HepG2 (cell line): ENCODE measurements at regions not wholly inside any gene's neighbourhood (a gene's known extent, or its start where the extent isn't known, plus 50 kb on each side); places are given as distances from the start of the nearest gene placed in this dataset.

Experiments
- BCL6 ChIP-seq: IDR thresholded peaks from 2 replicates; pipeline ENCODE4 v1.6.1; 2016; ENCODE audit warnings: missing genetic modification reagents, missing compliant biosample characterization
- DR1 ChIP-seq: sonication (generic); formaldehyde crosslinking; IDR thresholded peaks from 2 replicates; pipeline ENCODE4 v1.8.0; 2021; ENCODE audit warnings: mild to moderate bottlenecking, missing genetic modification reagents, inconsistent platforms
- ELF3 ChIP-seq: IDR thresholded peaks from 2 replicates; pipeline ENCODE4 v1.6.1; 2016; ENCODE audit warnings: missing genetic modification reagents, missing compliant biosample characterization
- MAFG ChIP-seq: sonication (generic); formaldehyde crosslinking; IDR thresholded peaks from 2 replicates; pipeline ENCODE4 v1.5.1; 2020; ENCODE audit warnings: mild to moderate bottlenecking, missing genetic modification reagents
- ONECUT2 ChIP-seq: sonication (generic); formaldehyde crosslinking; IDR thresholded peaks from 2 replicates; pipeline ENCODE4 v1.4.0; 2020; ENCODE audit warnings: missing genetic modification reagents
- RFX1 ChIP-seq: fragments of 450-650 bp; IDR thresholded peaks from 2 replicates; pipeline ENCODE4 v1.6.1; 2017
- SRY ChIP-seq: sonication (generic); formaldehyde crosslinking; IDR thresholded peaks from 2 replicates; pipeline ENCODE4 v1.8.0; 2022; ENCODE audit warnings: mild to moderate bottlenecking, missing genetic modification reagents
- TP53 ChIP-seq: sonication (generic); formaldehyde crosslinking; conservative IDR thresholded peaks from 2 replicates; pipeline ENCODE4 v1.4.0; 2020; ENCODE audit warnings: missing genetic modification reagents
- ZC3H13 ChIP-seq: sonication (generic); formaldehyde crosslinking; IDR thresholded peaks from 2 replicates; pipeline ENCODE4 v1.8.1; 2023; ENCODE audit warnings: mild to moderate bottlenecking, missing genetic modification reagents, moderate library complexity
- ZMAT3 ChIP-seq: sonication (generic); formaldehyde crosslinking; conservative IDR thresholded peaks from 2 replicates; pipeline ENCODE4 v1.7.0; 2021; ENCODE audit warnings: missing genetic modification reagents
- ZNF451 ChIP-seq: sonication (generic); formaldehyde crosslinking; IDR thresholded peaks from 2 replicates; pipeline ENCODE4 v1.5.0; 2020; ENCODE audit warnings: mild to moderate bottlenecking, missing genetic modification reagents
- ZNF644 ChIP-seq: IDR thresholded peaks from 2 replicates; pipeline ENCODE4 v1.6.1; 2016; ENCODE audit warnings: low read depth
- ZNF792 ChIP-seq: IDR thresholded peaks from 2 replicates; pipeline ENCODE4 v1.6.1; 2016
- ZSCAN20 ChIP-seq: sonication (generic); formaldehyde crosslinking; IDR thresholded peaks from 2 replicates; pipeline ENCODE4 v1.4.0; 2020; ENCODE audit warnings: missing genetic modification reagents, mild to moderate bottlenecking, borderline replicate concordance
- TF ChIP-seq, protein P1 (sequence below): sonication (generic); formaldehyde crosslinking; IDR thresholded peaks from 2 replicates; pipeline ENCODE4 v1.4.0; 2020; ENCODE audit warnings: mild to moderate bottlenecking, missing genetic modification reagents, borderline replicate concordance
- TF ChIP-seq, protein P2 (sequence below): sonication (generic); formaldehyde crosslinking; IDR thresholded peaks from 2 replicates; pipeline ENCODE4 v1.4.0; 2020; ENCODE audit warnings: missing genetic modification reagents
- TF ChIP-seq, protein P3 (sequence below): sonication (generic); formaldehyde crosslinking; IDR thresholded peaks from 2 replicates; pipeline ENCODE4 v1.4.0; 2020; ENCODE audit warnings: missing genetic modification reagents
- TF ChIP-seq, protein P4 (sequence below): sonication (generic); formaldehyde crosslinking; conservative IDR thresholded peaks from 2 replicates; pipeline ENCODE4 v1.8.0; 2022; ENCODE audit warnings: low read depth, missing genetic modification reagents
- TF ChIP-seq, protein P5 (sequence below): sonication (generic); formaldehyde crosslinking; IDR thresholded peaks from 2 replicates; pipeline ENCODE4 v1.9.0; 2021; ENCODE audit warnings: missing genetic modification reagents, mild to moderate bottlenecking, borderline replicate concordance

DNA sequence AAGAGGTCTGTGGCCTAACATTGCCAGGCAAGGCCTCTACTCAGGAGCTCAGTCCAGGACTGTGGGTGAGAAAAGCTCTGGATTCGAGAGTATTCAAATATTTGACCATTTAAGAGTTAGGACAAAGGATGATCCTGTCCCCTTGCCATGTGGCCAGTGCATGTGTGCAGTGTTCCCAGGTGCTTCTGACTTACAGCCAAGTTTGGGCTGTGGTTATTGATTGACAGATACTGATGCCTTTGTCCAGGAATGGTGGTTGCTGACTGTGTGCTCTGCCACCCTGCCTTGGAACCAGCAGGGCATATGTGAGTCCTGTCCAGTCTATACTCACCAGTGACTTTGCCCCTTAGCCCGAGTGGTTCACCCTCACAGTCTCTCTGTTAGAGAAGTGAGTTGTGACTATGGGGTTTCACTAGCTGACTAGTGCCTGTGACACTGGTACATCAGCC is 51.9 kb downstream of the GARRE1 start (continued):
- TF ChIP-seq, protein P1, sequence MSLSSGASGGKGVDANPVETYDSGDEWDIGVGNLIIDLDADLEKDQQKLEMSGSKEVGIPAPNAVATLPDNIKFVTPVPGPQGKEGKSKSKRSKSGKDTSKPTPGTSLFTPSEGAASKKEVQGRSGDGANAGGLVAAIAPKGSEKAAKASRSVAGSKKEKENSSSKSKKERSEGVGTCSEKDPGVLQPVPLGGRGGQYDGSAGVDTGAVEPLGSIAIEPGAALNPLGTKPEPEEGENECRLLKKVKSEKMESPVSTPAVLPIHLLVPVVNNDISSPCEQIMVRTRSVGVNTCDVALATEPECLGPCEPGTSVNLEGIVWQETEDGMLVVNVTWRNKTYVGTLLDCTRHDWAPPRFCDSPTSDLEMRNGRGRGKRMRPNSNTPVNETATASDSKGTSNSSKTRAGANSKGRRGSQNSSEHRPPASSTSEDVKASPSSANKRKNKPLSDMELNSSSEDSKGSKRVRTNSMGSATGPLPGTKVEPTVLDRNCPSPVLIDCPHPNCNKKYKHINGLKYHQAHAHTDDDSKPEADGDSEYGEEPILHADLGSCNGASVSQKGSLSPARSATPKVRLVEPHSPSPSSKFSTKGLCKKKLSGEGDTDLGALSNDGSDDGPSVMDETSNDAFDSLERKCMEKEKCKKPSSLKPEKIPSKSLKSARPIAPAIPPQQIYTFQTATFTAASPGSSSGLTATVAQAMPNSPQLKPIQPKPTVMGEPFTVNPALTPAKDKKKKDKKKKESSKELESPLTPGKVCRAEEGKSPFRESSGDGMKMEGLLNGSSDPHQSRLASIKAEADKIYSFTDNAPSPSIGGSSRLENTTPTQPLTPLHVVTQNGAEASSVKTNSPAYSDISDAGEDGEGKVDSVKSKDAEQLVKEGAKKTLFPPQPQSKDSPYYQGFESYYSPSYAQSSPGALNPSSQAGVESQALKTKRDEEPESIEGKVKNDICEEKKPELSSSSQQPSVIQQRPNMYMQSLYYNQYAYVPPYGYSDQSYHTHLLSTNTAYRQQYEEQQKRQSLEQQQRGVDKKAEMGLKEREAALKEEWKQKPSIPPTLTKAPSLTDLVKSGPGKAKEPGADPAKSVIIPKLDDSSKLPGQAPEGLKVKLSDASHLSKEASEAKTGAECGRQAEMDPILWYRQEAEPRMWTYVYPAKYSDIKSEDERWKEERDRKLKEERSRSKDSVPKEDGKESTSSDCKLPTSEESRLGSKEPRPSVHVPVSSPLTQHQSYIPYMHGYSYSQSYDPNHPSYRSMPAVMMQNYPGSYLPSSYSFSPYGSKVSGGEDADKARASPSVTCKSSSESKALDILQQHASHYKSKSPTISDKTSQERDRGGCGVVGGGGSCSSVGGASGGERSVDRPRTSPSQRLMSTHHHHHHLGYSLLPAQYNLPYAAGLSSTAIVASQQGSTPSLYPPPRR (CRISPR knock-in tag) = peak; percentile 60; the same call in 1 of the 2 replicates
- TF ChIP-seq BCL6 (CRISPR knock-in tag) = peak; percentile 75; the same call in 1 of the 2 replicates
- TF ChIP-seq ZC3H13 (CRISPR knock-in tag) = no peak
- peak; percentile 72; the same call in 1 of the 2 replicates for TF ChIP-seq ZNF644 (CRISPR knock-in tag)
- no peak for TF ChIP-seq ZNF451 (CRISPR knock-in tag)
- no peak for TF ChIP-seq ZMAT3 (CRISPR knock-in tag)
- peak; percentile 67; the same call in 1 of the 2 replicates for TF ChIP-seq TP53 (CRISPR knock-in tag)
- TF ChIP-seq DR1 (CRISPR knock-in tag) = no peak
- TF ChIP-seq, protein P2, sequence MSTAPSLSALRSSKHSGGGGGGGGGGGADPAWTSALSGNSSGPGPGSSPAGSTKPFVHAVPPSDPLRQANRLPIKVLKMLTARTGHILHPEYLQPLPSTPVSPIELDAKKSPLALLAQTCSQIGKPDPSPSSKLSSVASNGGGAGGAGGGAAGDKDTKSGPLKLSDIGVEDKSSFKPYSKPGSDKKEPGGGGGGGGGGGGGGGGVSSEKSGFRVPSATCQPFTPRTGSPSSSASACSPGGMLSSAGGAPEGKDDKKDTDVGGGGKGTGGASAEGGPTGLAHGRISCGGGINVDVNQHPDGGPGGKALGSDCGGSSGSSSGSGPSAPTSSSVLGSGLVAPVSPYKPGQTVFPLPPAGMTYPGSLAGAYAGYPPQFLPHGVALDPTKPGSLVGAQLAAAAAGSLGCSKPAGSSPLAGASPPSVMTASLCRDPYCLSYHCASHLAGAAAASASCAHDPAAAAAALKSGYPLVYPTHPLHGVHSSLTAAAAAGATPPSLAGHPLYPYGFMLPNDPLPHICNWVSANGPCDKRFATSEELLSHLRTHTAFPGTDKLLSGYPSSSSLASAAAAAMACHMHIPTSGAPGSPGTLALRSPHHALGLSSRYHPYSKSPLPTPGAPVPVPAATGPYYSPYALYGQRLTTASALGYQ = 0 out of 2 replicates have a peak, but pooled peaks have one; percentile 42
- TF ChIP-seq, protein P3, sequence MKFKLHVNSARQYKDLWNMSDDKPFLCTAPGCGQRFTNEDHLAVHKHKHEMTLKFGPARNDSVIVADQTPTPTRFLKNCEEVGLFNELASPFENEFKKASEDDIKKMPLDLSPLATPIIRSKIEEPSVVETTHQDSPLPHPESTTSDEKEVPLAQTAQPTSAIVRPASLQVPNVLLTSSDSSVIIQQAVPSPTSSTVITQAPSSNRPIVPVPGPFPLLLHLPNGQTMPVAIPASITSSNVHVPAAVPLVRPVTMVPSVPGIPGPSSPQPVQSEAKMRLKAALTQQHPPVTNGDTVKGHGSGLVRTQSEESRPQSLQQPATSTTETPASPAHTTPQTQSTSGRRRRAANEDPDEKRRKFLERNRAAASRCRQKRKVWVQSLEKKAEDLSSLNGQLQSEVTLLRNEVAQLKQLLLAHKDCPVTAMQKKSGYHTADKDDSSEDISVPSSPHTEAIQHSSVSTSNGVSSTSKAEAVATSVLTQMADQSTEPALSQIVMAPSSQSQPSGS (CRISPR knock-in tag) = 0 out of 2 replicates have a peak, but pooled peaks have one; percentile 21
- TF ChIP-seq RFX1 = no peak
- TF ChIP-seq, protein P4, sequence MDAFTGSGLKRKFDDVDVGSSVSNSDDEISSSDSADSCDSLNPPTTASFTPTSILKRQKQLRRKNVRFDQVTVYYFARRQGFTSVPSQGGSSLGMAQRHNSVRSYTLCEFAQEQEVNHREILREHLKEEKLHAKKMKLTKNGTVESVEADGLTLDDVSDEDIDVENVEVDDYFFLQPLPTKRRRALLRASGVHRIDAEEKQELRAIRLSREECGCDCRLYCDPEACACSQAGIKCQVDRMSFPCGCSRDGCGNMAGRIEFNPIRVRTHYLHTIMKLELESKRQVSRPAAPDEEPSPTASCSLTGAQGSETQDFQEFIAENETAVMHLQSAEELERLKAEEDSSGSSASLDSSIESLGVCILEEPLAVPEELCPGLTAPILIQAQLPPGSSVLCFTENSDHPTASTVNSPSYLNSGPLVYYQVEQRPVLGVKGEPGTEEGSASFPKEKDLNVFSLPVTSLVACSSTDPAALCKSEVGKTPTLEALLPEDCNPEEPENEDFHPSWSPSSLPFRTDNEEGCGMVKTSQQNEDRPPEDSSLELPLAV (CRISPR knock-in tag) = no peak
- TF ChIP-seq ELF3 = peak; percentile 25; the same call in 1 of the 2 replicates
- TF ChIP-seq MAFG (CRISPR knock-in tag) = no peak
- peak; percentile 80 for TF ChIP-seq ONECUT2 (CRISPR knock-in tag)
- peak; percentile 75; the same call in 1 of the 2 replicates for TF ChIP-seq ZNF792 (CRISPR knock-in tag)
- TF ChIP-seq, protein P5, sequence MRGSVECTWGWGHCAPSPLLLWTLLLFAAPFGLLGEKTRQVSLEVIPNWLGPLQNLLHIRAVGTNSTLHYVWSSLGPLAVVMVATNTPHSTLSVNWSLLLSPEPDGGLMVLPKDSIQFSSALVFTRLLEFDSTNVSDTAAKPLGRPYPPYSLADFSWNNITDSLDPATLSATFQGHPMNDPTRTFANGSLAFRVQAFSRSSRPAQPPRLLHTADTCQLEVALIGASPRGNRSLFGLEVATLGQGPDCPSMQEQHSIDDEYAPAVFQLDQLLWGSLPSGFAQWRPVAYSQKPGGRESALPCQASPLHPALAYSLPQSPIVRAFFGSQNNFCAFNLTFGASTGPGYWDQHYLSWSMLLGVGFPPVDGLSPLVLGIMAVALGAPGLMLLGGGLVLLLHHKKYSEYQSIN (CRISPR knock-in tag) = no peak
- no peak for TF ChIP-seq ZSCAN20 (CRISPR knock-in tag)
- TF ChIP-seq SRY (CRISPR knock-in tag) = no peak
